ENCODE measurements at regions not wholly inside any gene's neighbourhood (a gene's known extent, or its start where the extent isn't known, plus 50 kb on each side); places are given as distances from the start of the nearest gene placed in this dataset.

DNA sequence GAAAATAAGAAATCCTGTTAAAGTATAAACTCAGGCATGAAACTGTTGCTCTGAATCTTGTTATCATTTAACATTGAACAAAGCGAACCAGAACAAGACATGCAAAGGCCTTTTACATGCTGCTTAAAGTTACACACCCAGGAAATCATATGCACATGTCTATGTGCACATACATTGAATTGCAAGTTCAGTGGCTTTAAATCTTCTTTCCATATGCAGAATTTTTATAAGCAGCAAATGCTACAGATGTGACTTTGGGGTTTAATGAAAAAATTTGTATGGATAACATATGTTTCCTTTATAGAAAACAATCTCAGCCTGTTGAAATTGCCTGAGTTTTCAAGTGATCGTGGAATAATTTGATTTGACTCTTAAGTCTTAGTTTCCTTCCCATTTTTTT, 193.9 kb downstream of the AEBP2 start:
- TF ChIP-seq CTCF (conservative IDR thresholded peaks at IDR 0.05; ENCODE audit: low read length) (no peak), EZH2phosphoT487 (IDR thresholded peaks at IDR 0.05; ENCODE audit: borderline replicate concordance, low read depth, low read length) (no peak)
